B cell (primary cell): ENCODE measurements at regions not wholly inside any gene's neighbourhood (a gene's known extent, or its start where the extent isn't known, plus 50 kb on each side); places are given as distances from the start of the nearest gene placed in this dataset.

Source experiments
- ATAC-seq: fragments of 200-7000 bp; cut with Tn5 transposase; one replicate; pipeline ENCODE4 v1.10.0; 2021; ENCODE audit warnings: low read depth, mild to moderate bottlenecking, moderate number of reproducible peaks, moderate library complexity
- CTCF ChIA-PET: fragments of 350-600 bp; sonication (Branson Sonifier 250); formaldehyde crosslinking; loops from one replicate; lab custom pipeline; 2021; ENCODE audit warnings: antibody characterized with exemption, inconsistent platforms; lab: Charles Lee
- POLR2A ChIA-PET: fragments of 350-600 bp; sonication (Branson Sonifier 250); formaldehyde crosslinking; loops from one replicate; lab custom pipeline; 2021; ENCODE audit warnings: antibody characterized with exemption; lab: Charles Lee
- DNase-seq: peaks from one replicate; pipeline ENCODE4 v3.0.0; 2013
- H2AFZ ChIP-seq: 2 replicates; pipeline ENCODE4 v1.6.1; 2012; ENCODE audit warnings: mild to moderate bottlenecking, low read depth, low read length; ENCODE audit not compliant: insufficient read depth, poor library complexity, severe bottlenecking
- H3K27ac ChIP-seq, 2 donors: 1 replicate in 1 of 2; 2 replicates in 1 of 2; pipeline ENCODE4 v1.5.1; 2012 to 2013; ENCODE audit warnings: low read length in 2 of 2, mild to moderate bottlenecking in 2 of 2, moderate library complexity in 1 of 2
- H3K27me3 ChIP-seq, 4 experiments: fragments of 200-600 bp in 1 of 4; sonication (generic) in 1 of 4; replicated peaks in 1 of 4; 1 replicate in 2 of 4; 2 replicates in 2 of 4; pipeline versions ENCODE4 v1.6.1 to v1.7.0; 2013 to 2016; ENCODE audit warnings: low read length in 3 of 4, mild to moderate bottlenecking in 2 of 4, mixed read lengths in 1 of 4, moderate library complexity in 1 of 4; ENCODE audit not compliant: insufficient read depth in 4 of 4, control insufficient read depth in 3 of 4; ENCODE audit errors: control extremely low read depth in 1 of 4
- H3K36me3 ChIP-seq, 2 experiments: replicated peaks in 1 of 2; 1 replicate in 1 of 2; 2 replicates in 1 of 2; pipeline versions ENCODE4 v1.6.1 to v1.7.1; 2013; ENCODE audit warnings: low read length in 1 of 2; ENCODE audit not compliant: insufficient read depth in 2 of 2, control insufficient read depth in 1 of 2; ENCODE audit errors: control extremely low read depth in 1 of 2, extremely low read depth in 1 of 2
- H3K4me1 ChIP-seq, 2 donors: fragments of 200-600 bp in 1 of 2; sonication (generic) in 1 of 2; 1 replicate in 1 of 2; 2 replicates in 1 of 2; pipeline versions ENCODE4 v1.5.1 to v1.6.1; 2013 to 2017; ENCODE audit warnings: low read length in 2 of 2; ENCODE audit not compliant: control insufficient read depth in 2 of 2, insufficient read depth in 2 of 2
- H3K4me2 ChIP-seq: replicated peaks from 2 replicates; pipeline ENCODE3; 2012; ENCODE audit warnings: mild to moderate bottlenecking, low read depth, low read length; ENCODE audit not compliant: poor library complexity, severe bottlenecking
- H3K4me3 ChIP-seq, 5 experiments: fragments of 200-600 bp in 1 of 5; sonication (generic) in 1 of 5; 1 replicate in 3 of 5; 2 replicates in 2 of 5; pipeline versions ENCODE4 v1.5.1 to v1.7.0; 2011 to 2016; ENCODE audit warnings: low read length in 4 of 5, mild to moderate bottlenecking in 4 of 5, low read depth in 2 of 5, control low read depth in 1 of 5, moderate library complexity in 1 of 5; ENCODE audit not compliant: insufficient read depth in 1 of 5; ENCODE audit errors: control extremely low read depth in 1 of 5, extremely low read depth in 1 of 5
- H3K79me2 ChIP-seq: fragments of 200-600 bp; sonication (generic); one replicate; pipeline ENCODE4 v1.6.0; 2016; ENCODE audit warnings: low read length; ENCODE audit not compliant: control insufficient read depth, insufficient read depth
- H3K9ac ChIP-seq: fragments of 200-600 bp; sonication (generic); 2 replicates; pipeline ENCODE4 v1.6.1; 2017; ENCODE audit warnings: mild to moderate bottlenecking, low read length, moderate library complexity
- H3K9me3 ChIP-seq, 3 donors: one replicate each; pipeline versions ENCODE4 v1.6.1 to v1.7.1; 2013; ENCODE audit warnings: low read length in 2 of 3; ENCODE audit not compliant: control insufficient read depth in 2 of 3, insufficient read depth in 1 of 3; ENCODE audit errors: control extremely low read depth in 1 of 3
- H4K20me1 ChIP-seq: 2 replicates; pipeline ENCODE4 v1.6.0; 2012; ENCODE audit warnings: mild to moderate bottlenecking, low read length; ENCODE audit not compliant: insufficient read depth, control insufficient read depth, poor library complexity, severe bottlenecking
- H3K27ac Mint-ChIP-seq: one replicate; pipeline ENCODE4 v1.8.0; 2021; ENCODE audit warnings: mixed read lengths
- H3K27me3 Mint-ChIP-seq: one replicate; pipeline ENCODE4 v1.8.0; 2021; ENCODE audit warnings: mixed read lengths
- H3K4me1 Mint-ChIP-seq: one replicate; pipeline ENCODE4 v1.8.0; 2021; ENCODE audit warnings: mixed read lengths
- H3K4me3 Mint-ChIP-seq: one replicate; pipeline ENCODE4 v1.8.0; 2021; ENCODE audit warnings: mixed read lengths
- H3K9me3 Mint-ChIP-seq: one replicate; pipeline ENCODE4 v1.8.0; 2022; ENCODE audit warnings: mixed read lengths; ENCODE audit not compliant: insufficient read depth
- EZH2 ChIP-seq: IDR thresholded peaks from 2 replicates; pipeline ENCODE4 v1.6.1; 2012; ENCODE audit warnings: borderline replicate concordance, low read depth, mild to moderate bottlenecking, moderate library complexity, low read length; ENCODE audit not compliant: insufficient read depth, poor library complexity, severe bottlenecking
- WGBS: methylation state at CpG from one replicate; pipeline ENCODE4 v1.1.5; 2013; ENCODE audit warnings: missing lambda C conversion rate; ENCODE audit not compliant: insufficient coverage; 5-methylcytosine and 5-hydroxymethylcytosine counted together
- intact Hi-C: fragments of 100-400 bp; cut with micrococcal nuclease; formaldehyde crosslinking; loops from one replicate; pipeline ENCODE4 v1.10.0; 2022
- TF ChIP-seq, protein P1 (sequence below): fragments of 200-600 bp; IDR thresholded peaks from one replicate; pipeline ENCODE4 v1.8.0; 2022; ENCODE audit warnings: antibody characterized with exemption, mild to moderate bottlenecking

GRCh38 chr9:80282766-80283165, 711.0 kb downstream of the TLE4 start:
- H3K4me1 ChIP-seq: no peaks in the 10 kb centered on the region
- Mint-ChIP-seq H3K27me3 (no peaks in the 10 kb centered on the region), H3K4me1 (peaks cover 2% of the 10 kb centered on the region), H3K27ac (no peak overlapping the region), H3K4me3 (no peak overlapping the region), H3K9me3 (peaks cover 2% of the 10 kb centered on the region)
- H3K4me2 ChIP-seq: no peak overlapping the region
- no peaks in the 10 kb centered on the region for H3K36me3 ChIP-seq
- 44% methylated on average over 3 of the region's 3 CpGs for WGBS
- H3K4me3 ChIP-seq: no peak overlapping the region
- H2AFZ ChIP-seq: no peak overlapping the region
- intact Hi-C loops: no loop called here
- ATAC-seq (no peak), DNase-seq (no peak)
- H3K27me3 ChIP-seq: no peaks in the 10 kb centered on the region
- H3K79me2 ChIP-seq: no peaks in the 10 kb centered on the region
- TF ChIP-seq, protein P1, sequence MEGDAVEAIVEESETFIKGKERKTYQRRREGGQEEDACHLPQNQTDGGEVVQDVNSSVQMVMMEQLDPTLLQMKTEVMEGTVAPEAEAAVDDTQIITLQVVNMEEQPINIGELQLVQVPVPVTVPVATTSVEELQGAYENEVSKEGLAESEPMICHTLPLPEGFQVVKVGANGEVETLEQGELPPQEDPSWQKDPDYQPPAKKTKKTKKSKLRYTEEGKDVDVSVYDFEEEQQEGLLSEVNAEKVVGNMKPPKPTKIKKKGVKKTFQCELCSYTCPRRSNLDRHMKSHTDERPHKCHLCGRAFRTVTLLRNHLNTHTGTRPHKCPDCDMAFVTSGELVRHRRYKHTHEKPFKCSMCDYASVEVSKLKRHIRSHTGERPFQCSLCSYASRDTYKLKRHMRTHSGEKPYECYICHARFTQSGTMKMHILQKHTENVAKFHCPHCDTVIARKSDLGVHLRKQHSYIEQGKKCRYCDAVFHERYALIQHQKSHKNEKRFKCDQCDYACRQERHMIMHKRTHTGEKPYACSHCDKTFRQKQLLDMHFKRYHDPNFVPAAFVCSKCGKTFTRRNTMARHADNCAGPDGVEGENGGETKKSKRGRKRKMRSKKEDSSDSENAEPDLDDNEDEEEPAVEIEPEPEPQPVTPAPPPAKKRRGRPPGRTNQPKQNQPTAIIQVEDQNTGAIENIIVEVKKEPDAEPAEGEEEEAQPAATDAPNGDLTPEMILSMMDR: no peak
- no peak for TF ChIP-seq EZH2
- no peak overlapping the region for H3K9ac ChIP-seq
- CTCF ChIA-PET: no interaction called here
- H3K9me3 ChIP-seq: no peaks in the 10 kb centered on the region
- POLR2A ChIA-PET: no interaction called here
- no peak overlapping the region for H3K27ac ChIP-seq
- peaks cover 7% of the 10 kb centered on the region for H4K20me1 ChIP-seq

GRCh38 chr9:80259079-80259478, 687.3 kb downstream of the TLE4 start:
- Mint-ChIP-seq H3K27ac (no peak overlapping the region), H3K27me3 (no peaks in the 10 kb centered on the region), H3K4me1 (no peaks in the 10 kb centered on the region), H3K9me3 (peaks cover 9% of the 10 kb centered on the region), H3K4me3 (no peak overlapping the region)
- no peak for ATAC-seq
- no CpG with 5 or more reads among the region's 2 CpGs for WGBS
- Histone ChIP-seq H3K9ac (no peak overlapping the region), H3K27me3 (no peaks in the 10 kb centered on the region), H4K20me1 (peaks cover 4% of the 10 kb centered on the region), H3K4me2 (no peak overlapping the region), H3K79me2 (no peaks in the 10 kb centered on the region), H3K36me3 (peaks cover 0 to 1% of the 10 kb centered on the region in 2 experiments), H2AFZ (no peak overlapping the region), H3K4me3 (no peak overlapping the region), H3K4me1 (no peaks in the 10 kb centered on the region), H3K9me3 (peaks cover under 1 to 20% (median 2%) of the 10 kb centered on the region in 3 donors), H3K27ac (no peak overlapping the region)
- ChIA-PET POLR2A (no interaction called here), CTCF (no interaction called here)
- intact Hi-C loops: no loop called here
- TF ChIP-seq, protein P1: no peak
- no peak for TF ChIP-seq EZH2
- DNase-seq: no peak
